GM18907 (cell line): ENCODE measurements at regions not wholly inside any gene's neighbourhood (a gene's known extent, or its start where the extent isn't known, plus 50 kb on each side); places are given as distances from the start of the nearest gene placed in this dataset.
"Not testable (repeated sequence)": the region's sequence is repeated elsewhere in the genome, so short reads cannot be mapped to it uniquely, and the experiment has no call there.

Experiments
- ATAC-seq: cut with Tn5 transposase; IDR thresholded peaks from one replicate; pipeline ENCODE4 v1.9.1; 2021; ENCODE audit warnings: mild to moderate bottlenecking, moderate library complexity; ENCODE audit not compliant: unreplicated experiment

GRCh38 chr22:25348996-25349395, 129.6 kb downstream of the CRYBB2 start:
- ATAC-seq, result not testable (repeated sequence)

DNA sequence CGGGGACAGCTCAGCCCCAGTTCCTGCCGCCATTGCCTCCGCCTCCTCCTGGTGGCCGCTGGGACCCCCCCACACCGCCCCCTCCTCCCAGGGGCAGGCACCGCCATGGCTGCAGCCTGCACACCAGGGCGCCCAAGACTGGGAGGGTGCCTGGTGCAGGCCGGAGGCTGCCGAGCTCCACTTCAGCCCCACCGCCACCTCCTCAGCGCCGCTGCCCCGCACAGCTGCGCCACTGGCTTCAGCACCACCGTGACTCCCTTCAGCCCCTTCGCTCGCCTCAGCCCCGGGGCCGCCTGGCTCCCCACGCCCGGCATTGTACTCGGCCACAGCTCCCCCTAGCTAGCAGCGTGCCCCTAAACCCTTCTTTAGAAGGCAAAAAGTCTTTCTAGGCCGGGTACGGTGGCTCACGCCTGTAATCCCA, 131.1 kb downstream of the CRYBB2 start:
- ATAC-seq, result no peak

GRCh38 chr22:25351631-25352293, 132.3 kb downstream of the CRYBB2 start:
- ATAC-seq, result no peak

DNA sequence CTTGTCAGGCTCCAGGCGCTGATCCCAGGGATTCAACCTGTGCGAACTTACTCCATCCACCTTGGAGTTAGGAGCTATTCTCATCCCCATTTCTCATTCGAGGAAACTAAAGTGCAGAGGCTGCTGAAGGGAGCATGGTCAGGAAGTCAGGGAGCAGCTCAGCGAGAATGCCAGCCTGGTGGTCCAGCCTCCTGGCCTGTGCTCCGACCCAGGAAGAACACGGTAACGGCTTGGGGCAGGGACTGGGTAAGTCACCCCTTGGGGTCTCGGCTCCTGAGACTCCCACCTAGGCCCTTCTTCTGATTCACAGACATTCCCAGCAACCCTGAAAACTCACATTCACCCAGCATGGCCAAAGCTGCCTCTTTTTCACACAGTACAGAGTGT, 132.8 kb downstream of the CRYBB2 start:
- ATAC-seq, result no peak

DNA sequence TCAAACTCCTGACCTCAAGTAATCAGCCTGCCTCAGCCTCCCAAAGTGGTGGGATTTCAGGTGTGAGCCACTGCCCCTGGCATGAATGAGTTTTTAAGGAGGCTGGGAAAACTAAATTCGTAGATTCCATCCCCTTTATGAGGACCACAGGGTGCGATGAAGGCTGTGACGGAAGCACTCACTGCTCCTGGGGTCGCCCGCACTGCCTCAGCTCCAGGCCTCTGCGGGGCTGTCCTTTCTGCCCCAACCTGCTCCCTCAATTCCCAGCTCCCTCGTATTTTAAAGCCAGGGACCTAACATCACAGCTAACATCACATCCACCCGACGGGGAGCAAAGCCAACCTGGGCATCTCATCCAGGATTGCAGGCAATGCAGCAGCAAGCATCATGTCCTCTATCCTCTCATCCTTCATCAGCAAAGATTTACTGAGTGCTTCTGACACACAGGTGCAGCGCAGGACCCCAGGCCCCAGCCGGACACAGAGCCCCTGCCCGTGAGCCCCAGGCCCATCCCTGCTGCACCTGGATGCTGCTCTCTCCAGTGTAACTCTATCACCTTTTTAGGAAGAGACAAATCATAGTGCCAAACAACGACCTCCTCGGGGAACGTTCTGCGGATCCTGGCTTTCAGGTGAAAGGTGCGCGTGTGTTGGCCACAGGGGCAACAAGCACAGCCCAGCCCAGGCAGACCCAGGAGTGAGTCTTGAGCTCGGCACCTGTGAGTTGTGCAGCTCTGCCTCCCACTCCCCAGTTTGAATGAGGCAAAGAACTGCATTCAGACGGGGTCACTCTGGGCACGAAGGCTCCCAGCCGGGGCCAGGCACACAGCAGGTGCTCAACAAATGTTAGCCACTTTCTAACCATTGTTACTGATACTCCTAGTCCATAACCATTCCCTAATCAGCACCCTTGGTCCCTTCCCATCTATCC, 134.3 kb downstream of the CRYBB2 start:
- ATAC-seq, result no peak

DNA sequence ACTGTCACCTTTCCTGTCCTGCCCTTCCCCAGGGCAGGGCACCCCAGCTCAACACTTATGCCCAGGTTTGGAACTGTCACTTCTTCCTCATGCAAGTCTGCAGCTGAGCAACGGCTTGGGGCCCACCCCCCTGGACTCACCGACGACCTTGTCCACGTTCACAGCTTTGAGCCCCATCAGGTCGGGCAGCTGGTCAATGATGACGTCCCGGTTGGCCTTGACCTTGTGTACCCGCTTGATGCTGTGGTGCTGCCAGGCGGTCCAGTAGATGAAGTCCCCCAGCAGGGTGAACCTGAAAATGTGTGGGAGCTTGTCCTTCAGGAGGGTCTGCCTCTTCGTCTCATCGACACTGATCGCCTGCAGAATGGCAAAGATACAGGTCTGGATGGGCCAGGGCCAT, 135.0 kb downstream of the CRYBB2 start:
- ATAC-seq, result no peak

DNA sequence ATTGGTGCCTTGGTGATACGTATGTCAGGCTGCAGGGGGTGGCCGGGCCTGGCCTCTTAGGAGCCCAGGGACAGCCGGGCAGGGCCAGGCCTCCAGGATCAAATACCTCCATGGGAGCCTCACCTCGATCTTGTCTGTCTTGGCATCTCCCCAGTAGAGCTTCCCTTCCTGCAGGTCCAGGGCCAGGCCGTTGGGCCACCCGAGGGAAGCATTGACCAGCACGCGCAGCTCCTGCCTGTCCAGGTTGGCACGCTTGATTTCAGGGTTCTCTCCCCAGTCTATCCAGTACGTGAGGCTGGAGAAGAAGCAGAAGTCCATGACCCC, 137.7 kb downstream of the CRYBB2 start:
- ATAC-seq, result no peak

- ATAC-seq, result no peak
Observed at GRCh38 chr22:25357606-25358420, 138.4 kb downstream of the CRYBB2 start.

GRCh38 chr22:25358421-25359170, 139.2 kb downstream of the CRYBB2 start:
- ATAC-seq, result no peak

DNA sequence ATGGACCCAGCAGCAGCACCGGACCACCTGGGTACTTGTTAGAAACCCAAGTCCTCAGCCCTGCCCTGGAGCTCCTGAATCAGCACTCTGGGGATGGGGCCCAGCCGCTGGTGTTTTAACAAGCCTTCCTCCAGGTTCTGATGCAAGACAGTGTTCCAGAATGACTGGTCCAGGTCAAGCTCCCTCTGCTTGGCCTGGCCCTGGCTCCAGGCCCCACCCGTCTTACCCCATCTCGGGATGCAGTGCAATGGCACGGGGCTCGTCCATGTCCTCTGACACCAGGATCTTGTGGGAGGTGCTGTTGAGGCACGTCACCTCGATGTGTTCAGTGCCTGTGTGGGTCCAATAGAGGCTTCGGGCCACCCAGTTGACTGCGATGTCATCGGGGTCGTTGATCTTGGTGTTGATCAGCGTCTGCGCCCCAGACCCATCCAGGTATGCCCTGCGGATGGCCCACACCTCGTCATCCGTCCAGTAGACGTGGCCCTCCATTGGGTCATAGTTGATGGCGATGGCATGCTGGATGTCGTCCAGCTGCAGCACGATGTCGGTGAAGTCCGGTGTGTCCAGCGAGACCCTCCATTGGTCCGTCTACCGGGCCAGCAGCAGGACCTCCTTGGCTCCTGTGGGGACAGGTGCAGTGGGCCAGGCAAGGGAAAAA, 140.3 kb downstream of the CRYBB2 start:
- ATAC-seq, result no peak

DNA sequence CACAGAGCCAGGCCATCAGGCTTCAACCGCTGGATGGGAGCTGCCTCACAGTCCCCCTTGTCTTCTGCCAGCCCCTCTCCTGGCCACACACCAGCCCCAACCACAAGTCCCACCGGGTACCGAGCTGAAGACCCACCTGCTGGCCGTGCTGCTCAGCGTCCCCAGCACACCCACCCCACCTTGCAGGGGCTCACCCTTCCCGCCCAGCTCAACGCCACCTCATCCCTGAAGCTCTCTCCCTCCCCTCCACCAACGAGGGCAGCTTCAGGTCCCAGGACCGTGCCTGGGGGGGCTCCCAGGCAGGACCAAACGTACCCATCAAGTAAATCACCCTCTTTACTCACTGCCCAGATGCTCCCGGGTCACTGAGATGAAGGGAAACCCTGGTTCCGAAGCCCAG, 141.0 kb downstream of the CRYBB2 start:
- ATAC-seq, result no peak

- no peak for ATAC-seq
Observed at GRCh38 chr22:25360891-25361645, 141.6 kb downstream of the CRYBB2 start.

DNA sequence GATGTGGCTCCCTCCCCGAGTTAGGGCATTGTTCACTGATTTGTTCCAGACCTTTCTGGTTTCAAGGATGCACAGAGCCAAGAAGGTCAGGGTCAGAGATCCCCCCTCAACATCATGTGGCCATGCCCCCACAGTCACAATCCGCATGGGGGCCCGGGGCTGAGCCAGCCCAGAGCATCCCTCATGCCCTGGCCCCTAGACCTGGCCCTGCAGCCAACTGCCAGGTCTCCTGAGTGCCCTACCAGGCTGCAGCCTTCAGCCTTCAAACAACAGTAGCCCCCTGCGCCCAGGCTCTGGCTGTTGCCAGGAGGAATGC, 142.4 kb downstream of the CRYBB2 start:
- ATAC-seq, result no peak

GRCh38 chr22:25362215-25362882, 142.9 kb downstream of the CRYBB2 start:
- no peak for ATAC-seq

DNA sequence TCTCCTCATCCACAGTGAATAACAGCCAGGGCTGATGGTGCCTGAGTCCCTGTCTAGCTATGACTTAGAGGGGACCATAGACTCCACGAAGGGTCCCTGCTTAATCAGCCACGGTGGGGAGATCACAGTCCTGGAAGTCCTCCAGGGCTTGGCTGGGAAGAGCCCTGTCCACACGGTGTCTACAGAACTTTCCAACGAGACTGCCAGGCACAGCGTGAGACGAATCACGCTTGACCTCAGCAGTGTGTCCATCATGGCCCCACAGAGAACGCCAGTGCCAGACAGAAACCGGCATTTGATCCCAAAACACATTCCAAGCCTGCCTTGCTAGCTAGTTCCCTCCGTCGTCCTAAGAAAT, 143.4 kb downstream of the CRYBB2 start:
- ATAC-seq, result no peak

DNA sequence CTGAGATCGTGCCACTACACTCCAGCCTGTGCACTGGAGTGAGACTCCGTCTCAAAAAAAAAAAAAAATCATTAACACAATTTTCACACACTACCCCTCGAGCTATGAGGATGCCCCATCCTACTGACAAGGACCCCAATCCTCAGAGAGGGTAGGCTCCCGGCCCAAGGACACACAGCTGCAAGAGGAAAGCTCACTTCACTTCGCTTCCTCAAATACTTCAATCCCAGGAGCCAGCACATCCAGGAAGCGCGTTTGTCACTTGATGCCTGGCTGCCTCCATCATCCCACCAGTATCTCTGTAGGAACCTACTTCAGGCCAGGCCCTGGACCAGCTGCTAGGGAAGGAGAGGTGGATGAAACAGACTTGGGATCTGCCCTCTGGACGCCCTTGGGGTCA, 144.0 kb downstream of the CRYBB2 start:
- no peak for ATAC-seq

- ATAC-seq, result no peak
Observed at GRCh38 chr22:25364281-25364680, 144.8 kb downstream of the CRYBB2 start.

DNA sequence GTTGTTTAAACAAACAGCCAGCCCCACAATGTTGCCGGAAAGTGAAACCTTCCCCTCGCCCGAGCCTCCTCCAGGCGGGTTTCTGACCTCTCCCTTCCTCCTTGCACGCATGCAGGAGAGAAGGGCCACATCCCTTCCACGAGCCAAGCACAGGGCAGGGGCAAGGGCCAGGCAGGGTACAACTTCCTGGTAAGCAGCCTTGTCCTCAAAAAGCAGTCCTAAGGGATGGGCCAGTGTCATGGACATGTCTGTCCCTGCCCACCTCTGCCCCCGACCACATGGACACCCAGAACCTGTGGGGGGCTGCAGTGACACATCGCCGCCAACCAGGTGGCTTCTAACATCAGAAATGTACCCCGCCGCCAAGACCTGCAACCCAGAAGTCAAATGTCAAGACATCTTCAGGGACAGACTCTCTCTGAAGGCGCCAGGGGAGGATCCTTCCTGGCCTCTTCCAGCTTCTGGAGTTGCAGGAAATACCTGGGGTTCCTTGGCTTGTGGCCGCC, 145.3 kb downstream of the CRYBB2 start:
- no peak for ATAC-seq
